SH-SY5Y (cell line): ENCODE measurements at regions not wholly inside any gene's neighbourhood (a gene's known extent, or its start where the extent isn't known, plus 50 kb on each side); places are given as distances from the start of the nearest gene placed in this dataset.

Experiments
- GATA2 ChIP-seq: IDR thresholded peaks from 2 replicates; pipeline ENCODE4 v1.6.1; 2011; ENCODE audit warnings: mild to moderate bottlenecking, low read depth, low read length
- GATA3 ChIP-seq: IDR thresholded peaks from 2 replicates; pipeline ENCODE4 v1.6.1; 2011; ENCODE audit warnings: low read depth, mild to moderate bottlenecking, low read length, moderate library complexity

- TF ChIP-seq GATA2 (no peak), GATA3 (no peak)
Measured at GRCh38 chr7:66464059-66464458, 164.6 kb upstream of the KCTD7 start.
